Thyroid gland (tissue), 4 donors: ENCODE measurements at regions not wholly inside any gene's neighbourhood (a gene's known extent, or its start where the extent isn't known, plus 50 kb on each side); places are given as distances from the start of the nearest gene placed in this dataset.

ENCODE experiments used
- POLR2A ChIP-seq, 2 donors: fragments of 450-650 bp; IDR thresholded peaks; one replicate each; pipeline ENCODE4 v1.6.1; 2017; ENCODE audit warnings: antibody characterized with exemption in 2 of 2, mild to moderate bottlenecking in 2 of 2, moderate library complexity in 1 of 2
- TF ChIP-seq, protein P1 (sequence below), 6 experiments: fragments of 200-600 bp in 3 of 6; fragments of 450-650 bp in 3 of 6; sonication (generic) in 3 of 6; IDR thresholded peaks; one replicate each; pipeline ENCODE4 v1.5.1; 2016 to 2019; ENCODE audit warnings: antibody characterized with exemption in 6 of 6, mild to moderate bottlenecking in 2 of 6, inconsistent platforms in 1 of 6, moderate library complexity in 1 of 6

- no peak for TF ChIP-seq POLR2A (IDR thresholded peaks at IDR 0.05)
- TF ChIP-seq, protein P1, sequence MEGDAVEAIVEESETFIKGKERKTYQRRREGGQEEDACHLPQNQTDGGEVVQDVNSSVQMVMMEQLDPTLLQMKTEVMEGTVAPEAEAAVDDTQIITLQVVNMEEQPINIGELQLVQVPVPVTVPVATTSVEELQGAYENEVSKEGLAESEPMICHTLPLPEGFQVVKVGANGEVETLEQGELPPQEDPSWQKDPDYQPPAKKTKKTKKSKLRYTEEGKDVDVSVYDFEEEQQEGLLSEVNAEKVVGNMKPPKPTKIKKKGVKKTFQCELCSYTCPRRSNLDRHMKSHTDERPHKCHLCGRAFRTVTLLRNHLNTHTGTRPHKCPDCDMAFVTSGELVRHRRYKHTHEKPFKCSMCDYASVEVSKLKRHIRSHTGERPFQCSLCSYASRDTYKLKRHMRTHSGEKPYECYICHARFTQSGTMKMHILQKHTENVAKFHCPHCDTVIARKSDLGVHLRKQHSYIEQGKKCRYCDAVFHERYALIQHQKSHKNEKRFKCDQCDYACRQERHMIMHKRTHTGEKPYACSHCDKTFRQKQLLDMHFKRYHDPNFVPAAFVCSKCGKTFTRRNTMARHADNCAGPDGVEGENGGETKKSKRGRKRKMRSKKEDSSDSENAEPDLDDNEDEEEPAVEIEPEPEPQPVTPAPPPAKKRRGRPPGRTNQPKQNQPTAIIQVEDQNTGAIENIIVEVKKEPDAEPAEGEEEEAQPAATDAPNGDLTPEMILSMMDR (IDR thresholded peaks at IDR 0.05), result no peak
Measured at GRCh38 chr2:236823963-236824362, 254.3 kb downstream of the ACKR3 start.
